Neural cell (in vitro differentiated cells): ENCODE measurements at regions not wholly inside any gene's neighbourhood (a gene's known extent, or its start where the extent isn't known, plus 50 kb on each side); places are given as distances from the start of the nearest gene placed in this dataset.

Experiments used
- H2AFZ ChIP-seq: fragments of 200-600, 300-800 bp; sonication (generic), shearing (Covaris generic); 2 replicates; pipeline ENCODE4 v1.6.0; 2014; ENCODE audit warnings: low read depth, mild to moderate bottlenecking, antibody characterized with exemption, low read length, moderate library complexity
- H3F3A ChIP-seq: fragments of 200-600 bp; shearing (Covaris generic); 2 replicates; pipeline ENCODE4 v1.6.1; 2016; ENCODE audit warnings: mild to moderate bottlenecking, moderate library complexity, mixed read lengths, antibody characterized with exemption, low read length; ENCODE audit not compliant: insufficient read depth, poor library complexity, severe bottlenecking
- H3K27ac ChIP-seq: fragments of 200-600, 300-800 bp; sonication (generic), shearing (Covaris generic); 2 replicates; pipeline ENCODE4 v1.5.1; 2014; ENCODE audit warnings: mild to moderate bottlenecking, low read length, moderate library complexity
- H3K27me3 ChIP-seq: fragments of 300-800, 200-600 bp; sonication (generic), shearing (Covaris generic); 2 replicates; pipeline ENCODE4 v1.6.0; 2014; ENCODE audit warnings: mild to moderate bottlenecking, low read depth, low read length, moderate library complexity; ENCODE audit not compliant: insufficient read depth
- H3K36me3 ChIP-seq: fragments of 300-800, 200-600 bp; sonication (generic), shearing (Covaris generic); 2 replicates; pipeline ENCODE4 v1.5.1; 2014; ENCODE audit warnings: mild to moderate bottlenecking, antibody characterized with exemption, low read length, moderate library complexity; ENCODE audit not compliant: insufficient read depth
- H3K4me2 ChIP-seq: fragments of 300-800, 200-600 bp; sonication (generic), shearing (Covaris generic); 2 replicates; pipeline ENCODE4 v1.6.0; 2014; ENCODE audit warnings: mild to moderate bottlenecking, low read length
- H3K4me3 ChIP-seq: fragments of 300-800, 200-600 bp; sonication (generic), shearing (Covaris generic); 2 replicates; pipeline ENCODE4 v1.5.1; 2014; ENCODE audit warnings: mild to moderate bottlenecking, low read length, moderate library complexity
- H3K79me2 ChIP-seq: fragments of 200-600 bp; shearing (Covaris generic); replicated peaks from 2 replicates; pipeline ENCODE4 v1.6.0; 2014; ENCODE audit warnings: mild to moderate bottlenecking, low read length, moderate library complexity; ENCODE audit not compliant: insufficient read depth
- H3K9ac ChIP-seq: fragments of 300-800, 200-600 bp; sonication (generic), shearing (Covaris generic); 2 replicates; pipeline ENCODE4 v1.6.1; 2016; ENCODE audit warnings: mild to moderate bottlenecking, low read length, mixed read lengths
- H3K9me2 ChIP-seq: fragments of 200-600 bp; shearing (Covaris generic); 2 replicates; pipeline ENCODE4 v1.6.1; 2016; ENCODE audit warnings: mild to moderate bottlenecking, low read length, mixed read lengths; ENCODE audit not compliant: insufficient read depth
- H3K9me3 ChIP-seq: fragments of 200-600, 300-800 bp; sonication (generic), shearing (Covaris generic); 2 replicates; pipeline ENCODE4 v1.6.1; 2016; ENCODE audit warnings: mild to moderate bottlenecking, mixed run types, low read length, moderate library complexity, mixed read lengths
- H4K20me1 ChIP-seq: fragments of 200-600 bp; shearing (Covaris generic); 2 replicates; pipeline ENCODE4 v1.6.1; 2016; ENCODE audit warnings: mild to moderate bottlenecking, mixed run types; ENCODE audit not compliant: insufficient read depth
- CTCF ChIP-seq: fragments of 450-650 bp; IDR thresholded peaks from 2 replicates; pipeline ENCODE4 v1.5.1; 2014; ENCODE audit warnings: antibody characterized with exemption, mild to moderate bottlenecking, moderate library complexity; ENCODE audit not compliant: poor library complexity, severe bottlenecking
- EP300 ChIP-seq: fragments of 450-650 bp; conservative IDR thresholded peaks from 2 replicates; pipeline ENCODE4 v1.6.1; 2014; ENCODE audit warnings: antibody characterized with exemption, mild to moderate bottlenecking, moderate library complexity; ENCODE audit not compliant: poor library complexity, severe bottlenecking
- EZH2 ChIP-seq: fragments of 200-600, 300-800 bp; shearing (Covaris generic), sonication (generic); IDR thresholded peaks from 2 replicates; pipeline ENCODE4 v1.6.1; 2014; ENCODE audit warnings: antibody characterized with exemption, low read length, borderline replicate concordance, mild to moderate bottlenecking; ENCODE audit not compliant: insufficient read depth, poor library complexity, severe bottlenecking
- MXI1 ChIP-seq: fragments of 450-650 bp; conservative IDR thresholded peaks from 2 replicates; pipeline ENCODE4 v1.6.1; 2014; ENCODE audit warnings: antibody characterized with exemption, mild to moderate bottlenecking; ENCODE audit not compliant: poor library complexity, severe bottlenecking
- POLR2AphosphoS5 ChIP-seq: IDR thresholded peaks from 2 replicates; pipeline ENCODE4 v1.6.1; 2012
- RAD21 ChIP-seq: fragments of 450-650 bp; conservative IDR thresholded peaks from 2 replicates; pipeline ENCODE4 v1.6.1; 2014; ENCODE audit warnings: antibody characterized with exemption, mild to moderate bottlenecking, moderate library complexity
- REST ChIP-seq: IDR thresholded peaks from 2 replicates; pipeline ENCODE4 v1.6.1; 2012; ENCODE audit warnings: borderline replicate concordance
- SMC3 ChIP-seq: fragments of 450-650 bp; conservative IDR thresholded peaks from 2 replicates; pipeline ENCODE4 v1.6.1; 2014; ENCODE audit warnings: antibody characterized with exemption, mild to moderate bottlenecking, moderate library complexity; ENCODE audit not compliant: poor library complexity
- TAF1 ChIP-seq: IDR thresholded peaks from 2 replicates; pipeline ENCODE4 v1.6.1; 2012; ENCODE audit warnings: low read depth

- Histone ChIP-seq H3K79me2 (no peaks in the 10 kb centered on the region), H2AFZ (no peak overlapping the region)
Observed at GRCh38 chr2:40746191-40746590, 294.3 kb upstream of the SLC8A1 start.

GRCh38 chr2:40751981-40752380, 300.1 kb upstream of the SLC8A1 start:
- Histone ChIP-seq H3K4me2 (no peak overlapping the region), H4K20me1 (no peaks in the 10 kb centered on the region), H3F3A (no peaks in the 10 kb centered on the region), H3K36me3 (no peaks in the 10 kb centered on the region), H3K4me3 (no peak overlapping the region), H3K9me3 (no peaks in the 10 kb centered on the region), H3K9me2 (no peaks in the 10 kb centered on the region), H3K79me2 (no peaks in the 10 kb centered on the region), H3K27ac (no peak overlapping the region), H2AFZ (no peak overlapping the region), H3K27me3 (no peaks in the 10 kb centered on the region), H3K9ac (no peak overlapping the region)
- no peak for TF ChIP-seq EP300
- no peak for TF ChIP-seq REST
- no peak for TF ChIP-seq CTCF
- TF ChIP-seq MXI1, result no peak
- TF ChIP-seq RAD21, result no peak
- no peak for TF ChIP-seq TAF1
- no peak for TF ChIP-seq SMC3
- TF ChIP-seq POLR2AphosphoS5, result no peak

More at GRCh38 chr2:40746191-40746590, 294.3 kb upstream of the SLC8A1 start:
- Histone ChIP-seq H3K27me3 (no peaks in the 10 kb centered on the region), H3F3A (no peaks in the 10 kb centered on the region), H3K36me3 (no peaks in the 10 kb centered on the region), H3K9me3 (no peaks in the 10 kb centered on the region), H3K4me3 (no peak overlapping the region), H3K4me2 (no peak overlapping the region), H3K9ac (no peak overlapping the region), H3K27ac (no peak overlapping the region), H3K9me2 (no peaks in the 10 kb centered on the region), H4K20me1 (no peaks in the 10 kb centered on the region)
- TF ChIP-seq RAD21, result no peak
- TF ChIP-seq CTCF, result no peak
- TF ChIP-seq MXI1, result no peak
- TF ChIP-seq REST, result no peak
- TF ChIP-seq EZH2, result no peak
- no peak for TF ChIP-seq TAF1
- TF ChIP-seq SMC3, result no peak
